Fibroblast of skin of back (primary cell): ENCODE measurements at regions not wholly inside any gene's neighbourhood (a gene's known extent, or its start where the extent isn't known, plus 50 kb on each side); places are given as distances from the start of the nearest gene placed in this dataset.
"Not testable (repeated sequence)": the region's sequence is repeated elsewhere in the genome, so short reads cannot be mapped to it uniquely, and the experiment has no call there.

Experiments
- DNase-seq: peaks from one replicate; pipeline ENCODE4 v3.0.0-alpha.2; 2013

DNA sequence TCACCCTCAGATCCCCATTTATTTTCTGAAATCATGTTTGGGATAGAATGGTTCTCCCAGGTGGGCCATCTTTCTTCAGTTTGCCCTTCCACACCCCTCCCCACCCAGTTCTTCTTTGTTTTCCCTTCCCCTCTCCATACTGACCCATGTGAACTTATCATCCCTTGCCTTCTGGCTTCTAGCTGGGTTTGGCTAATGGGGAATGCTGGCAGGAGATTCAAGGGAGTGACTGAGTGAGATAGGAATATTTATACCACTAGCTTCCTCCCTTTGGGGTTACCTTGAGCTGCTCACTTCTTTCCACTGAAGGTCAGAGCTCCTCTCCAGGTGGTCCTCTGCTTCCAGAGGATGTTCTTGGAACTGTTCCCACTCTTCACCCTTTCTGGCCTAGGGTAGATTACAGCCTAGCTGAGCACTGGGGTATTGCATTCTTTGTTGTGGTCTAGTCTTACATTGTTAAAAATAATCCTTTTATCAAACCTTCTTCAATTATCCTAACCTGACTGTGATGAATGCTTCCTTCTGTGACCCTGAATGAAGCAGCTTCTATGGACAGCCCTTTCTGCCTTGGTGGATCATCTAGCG, 88.3 kb upstream of the ATP2B1 start:
- DNase-seq = no peak

DNA sequence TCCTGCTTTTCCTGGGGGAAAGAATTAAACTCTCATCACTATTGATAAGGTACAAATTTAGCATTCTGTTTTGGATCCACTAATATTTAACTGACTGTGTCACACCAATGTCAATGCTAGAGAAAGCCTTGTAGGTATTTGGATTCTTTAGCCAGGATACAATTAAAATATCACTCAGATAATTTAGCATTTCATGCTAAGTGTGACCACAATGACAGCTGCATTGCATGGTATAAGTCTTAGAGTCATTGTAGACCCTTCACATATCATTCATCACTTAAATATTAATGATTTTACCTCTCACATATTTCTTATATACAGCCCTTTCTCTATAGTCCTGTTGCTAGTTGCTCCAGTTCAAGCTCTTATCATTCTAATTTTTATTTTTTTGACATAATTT, 85.3 kb upstream of the ATP2B1 start:
- DNase-seq = no peak

DNA sequence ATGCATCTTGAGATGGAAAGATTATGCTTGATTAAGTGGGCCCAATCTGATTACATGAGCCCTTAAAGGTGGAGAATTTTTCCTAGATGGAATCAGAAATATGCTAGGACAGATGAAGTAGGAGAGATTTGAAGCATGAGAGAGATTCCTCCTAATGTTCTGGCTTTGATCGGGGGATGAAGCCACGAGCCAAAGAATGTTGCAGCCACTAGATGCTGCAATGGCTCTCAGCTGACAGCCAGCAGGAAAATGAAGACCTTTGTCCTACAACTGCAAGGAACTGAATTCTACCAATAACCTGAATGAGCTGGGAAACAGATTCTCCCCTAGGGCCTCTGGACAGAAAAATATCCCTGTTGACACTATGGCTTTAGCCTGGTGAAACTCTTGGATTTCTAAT, 82.6 kb upstream of the ATP2B1 start:
- DNase-seq = no peak

DNA sequence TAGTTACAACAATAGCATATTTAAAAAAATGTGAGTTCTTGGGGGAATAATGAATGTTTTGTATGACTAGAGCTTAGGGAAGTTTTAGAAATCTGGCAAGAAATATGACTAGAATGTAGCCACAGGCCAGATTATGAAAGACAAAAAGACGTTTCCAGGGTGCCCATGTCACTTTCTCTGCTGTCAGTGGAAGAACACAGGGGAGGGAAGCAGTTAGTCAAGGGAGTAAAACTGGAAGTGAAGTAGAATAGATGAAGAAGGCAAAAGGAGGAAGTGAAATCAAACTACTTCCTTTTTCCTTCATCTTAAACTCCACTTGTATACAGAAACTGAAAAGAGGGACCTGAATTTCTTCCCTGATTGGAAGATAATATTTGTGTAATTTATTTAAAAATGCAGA, 81.2 kb upstream of the ATP2B1 start:
- peak; percentile 34 for DNase-seq

DNA sequence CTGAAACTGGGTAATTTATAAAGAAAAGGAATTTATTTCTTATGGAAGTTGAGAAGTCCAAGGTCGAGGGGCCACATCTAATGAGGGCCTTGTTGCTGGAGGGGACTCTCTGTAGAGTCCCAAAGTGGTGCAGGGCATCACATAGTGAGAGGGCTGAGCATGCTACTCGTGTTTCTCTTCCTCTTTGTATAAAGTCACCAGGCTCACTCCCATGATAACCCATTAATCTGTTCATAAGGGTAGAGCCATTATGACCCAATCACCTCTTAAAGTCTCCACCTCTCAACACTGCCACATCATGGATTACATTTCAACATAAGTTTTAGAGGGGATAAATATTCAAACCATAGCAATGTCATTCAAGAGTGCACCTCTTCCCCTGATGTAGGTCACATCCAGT, 79.1 kb upstream of the ATP2B1 start:
- no peak for DNase-seq

DNA sequence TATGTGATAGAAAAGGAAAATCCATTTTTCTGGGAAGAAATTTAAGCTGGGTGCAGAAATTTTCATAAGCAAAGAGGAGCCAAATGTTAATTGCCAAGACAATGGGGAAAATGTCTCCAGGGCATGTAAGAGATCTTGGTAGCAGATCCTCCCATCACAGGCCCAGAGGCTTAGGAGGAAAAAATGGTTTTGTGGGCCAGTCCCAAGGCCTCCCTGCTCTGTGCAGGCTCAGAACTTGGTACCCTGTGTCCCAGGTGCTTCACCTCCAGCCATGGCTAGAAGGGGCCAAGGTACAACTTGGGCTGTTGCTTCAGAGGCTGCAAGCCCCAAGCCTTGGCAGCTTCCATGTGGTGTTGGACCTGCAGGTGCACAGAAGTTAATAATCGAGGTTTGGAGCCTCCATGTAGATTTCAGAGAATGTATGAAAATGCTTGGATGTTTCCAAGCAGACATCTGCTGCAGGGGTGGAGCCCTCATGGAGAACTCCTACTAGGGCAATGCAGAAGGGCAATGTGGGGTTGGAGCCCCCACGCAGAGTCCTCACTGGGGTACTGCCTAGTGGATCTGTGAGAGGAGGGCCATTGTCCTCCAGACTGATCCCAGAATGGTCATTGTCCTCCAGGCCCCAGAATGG, 77.7 kb upstream of the ATP2B1 start:
- DNase-seq = no peak

DNA sequence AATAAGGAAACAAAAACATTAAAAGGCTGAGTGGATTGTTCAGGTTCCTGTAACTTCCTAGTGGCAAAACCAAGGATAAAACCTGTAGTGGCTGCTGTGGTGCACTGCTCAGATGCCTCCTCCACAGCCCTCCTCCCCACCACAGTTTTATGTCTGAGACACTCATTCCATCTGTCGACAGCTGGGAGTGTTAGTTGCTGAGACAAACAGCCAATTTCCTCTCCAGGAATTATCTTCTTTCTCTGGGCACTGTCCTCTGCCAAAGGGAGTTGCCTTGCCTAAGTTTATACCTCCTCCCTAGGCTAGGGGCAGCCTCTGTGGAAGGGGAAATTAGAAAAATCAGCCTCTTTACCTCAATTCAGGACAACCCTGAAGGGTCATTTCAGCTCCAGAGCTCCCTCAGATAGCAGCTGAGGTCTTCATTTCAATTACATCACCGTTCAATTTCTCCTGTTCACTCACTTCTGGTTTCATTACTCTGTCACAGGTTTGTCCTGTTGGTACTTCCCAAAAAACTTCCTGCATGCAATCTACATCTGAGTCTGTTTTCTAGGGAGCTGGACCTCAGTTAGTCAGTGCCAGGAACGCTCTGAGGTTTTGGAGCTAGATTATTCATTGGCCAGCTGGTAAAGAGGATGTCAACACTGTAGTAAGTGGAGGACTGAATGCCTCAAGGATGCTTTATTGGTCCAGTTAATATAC, 74.9 kb upstream of the ATP2B1 start:
- DNase-seq = peak; percentile 19

DNA sequence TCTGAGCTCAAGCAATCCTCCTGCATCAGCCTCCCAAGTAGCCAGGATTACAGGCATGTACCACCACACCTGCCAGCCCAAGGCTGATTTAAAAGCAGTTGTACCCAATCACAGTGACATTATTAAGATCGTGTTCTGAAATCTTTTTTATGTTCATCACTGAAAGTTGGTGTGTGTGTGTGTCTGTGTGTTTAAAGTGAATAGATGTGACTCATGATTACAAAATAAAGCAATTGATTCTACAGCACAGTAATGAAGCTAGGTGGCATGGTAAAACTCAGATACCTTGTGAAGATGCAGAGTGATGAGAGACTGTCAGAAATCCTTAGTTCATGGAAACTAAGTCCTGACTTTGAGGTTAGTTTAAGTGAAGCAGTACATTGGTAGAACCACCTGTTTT, 74.2 kb upstream of the ATP2B1 start:
- no peak for DNase-seq

DNA sequence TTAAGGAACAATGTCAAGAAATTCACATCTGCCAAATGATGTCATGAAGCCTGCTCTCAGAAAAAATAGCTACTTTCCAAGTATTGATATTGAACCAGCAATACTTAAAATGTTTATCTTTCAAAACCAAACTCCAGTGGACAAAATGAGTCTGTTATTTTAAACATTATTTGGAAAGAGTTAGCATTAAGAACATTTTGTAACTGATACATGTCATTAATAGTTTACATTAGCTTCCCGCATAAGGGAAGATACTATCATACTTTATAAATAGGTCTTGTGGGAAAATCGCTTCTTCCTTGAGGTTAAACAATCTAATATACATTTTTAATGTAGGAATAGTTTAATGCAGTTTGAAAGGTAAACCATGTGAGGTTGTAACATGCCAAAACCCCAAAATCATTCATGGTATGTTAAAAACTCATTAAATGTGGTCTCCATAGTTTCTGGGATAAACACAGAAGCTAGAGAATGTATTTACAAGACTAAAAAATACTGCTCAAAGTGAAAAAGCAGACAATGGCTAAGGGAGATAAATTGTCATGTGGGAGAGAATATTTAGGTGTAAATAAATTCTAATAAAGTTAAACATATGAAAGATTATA, 73.4 kb upstream of the ATP2B1 start:
- no peak for DNase-seq

DNA sequence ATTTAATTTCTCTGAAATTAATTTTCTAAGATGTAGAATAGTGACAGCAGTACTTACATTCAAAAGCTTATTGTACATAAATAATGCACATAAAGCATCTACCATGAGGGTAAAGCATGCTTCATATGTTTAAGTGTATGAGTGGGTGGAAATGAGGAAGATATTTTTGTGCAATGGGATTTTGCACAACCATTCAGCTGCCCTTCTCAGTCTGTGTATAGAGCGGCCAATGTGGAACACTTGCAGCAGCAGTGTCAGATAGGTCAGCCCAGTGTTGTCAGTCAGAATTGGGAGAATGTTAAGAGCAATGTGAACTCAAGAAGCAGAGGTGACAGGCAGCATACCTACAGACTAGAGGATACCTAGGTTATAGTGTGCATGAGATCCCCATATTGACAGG, 72.5 kb upstream of the ATP2B1 start:
- no peak for DNase-seq

DNA sequence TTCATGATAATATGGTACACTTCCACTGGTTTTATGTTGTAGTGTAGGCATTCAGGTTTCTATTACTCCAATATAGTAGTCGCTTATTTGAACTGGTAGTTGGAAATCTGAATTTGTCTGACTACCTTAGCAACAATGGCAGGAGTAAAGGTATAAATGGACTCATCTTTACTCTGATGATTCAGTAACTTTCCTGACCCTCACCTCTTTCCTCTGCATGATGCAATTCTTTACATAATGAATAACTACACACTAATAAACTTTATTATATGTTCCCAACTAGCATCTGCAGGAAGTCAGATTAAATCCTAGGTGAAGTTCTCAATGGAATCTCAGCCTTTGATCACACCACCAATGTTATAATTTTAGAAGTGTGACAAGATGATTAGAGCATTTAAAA, 70.5 kb upstream of the ATP2B1 start:
- no peak for DNase-seq

DNA sequence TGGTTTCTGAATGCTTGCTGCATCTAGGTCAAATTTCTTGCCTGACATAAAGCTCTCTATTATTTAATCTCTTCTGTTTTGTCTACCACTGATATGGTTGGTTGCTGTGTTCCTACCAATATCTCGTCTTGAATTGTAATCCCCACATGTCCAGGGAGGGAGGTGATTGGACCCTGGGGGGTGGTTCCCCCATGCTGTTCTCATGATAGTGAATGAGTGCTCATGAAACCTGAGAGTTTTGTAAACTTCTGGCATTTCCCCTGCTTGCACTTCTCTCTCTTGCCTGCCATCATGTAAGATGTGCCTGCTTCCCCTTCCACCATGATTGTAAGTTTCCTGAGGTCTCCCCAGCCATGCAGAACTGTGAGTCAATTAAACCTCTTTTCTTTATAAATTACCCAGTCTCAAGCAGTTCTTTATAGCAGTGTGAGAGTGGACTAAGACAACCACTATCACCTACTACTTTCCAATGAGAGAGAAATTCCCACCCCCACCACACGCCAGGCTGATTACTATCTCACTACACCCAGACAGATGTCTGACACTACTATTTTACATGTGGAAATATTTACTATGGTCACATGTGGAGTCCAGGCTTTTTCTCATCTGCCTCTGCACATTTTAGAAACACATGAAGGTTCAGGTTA, 69.2 kb upstream of the ATP2B1 start:
- no peak for DNase-seq

DNA sequence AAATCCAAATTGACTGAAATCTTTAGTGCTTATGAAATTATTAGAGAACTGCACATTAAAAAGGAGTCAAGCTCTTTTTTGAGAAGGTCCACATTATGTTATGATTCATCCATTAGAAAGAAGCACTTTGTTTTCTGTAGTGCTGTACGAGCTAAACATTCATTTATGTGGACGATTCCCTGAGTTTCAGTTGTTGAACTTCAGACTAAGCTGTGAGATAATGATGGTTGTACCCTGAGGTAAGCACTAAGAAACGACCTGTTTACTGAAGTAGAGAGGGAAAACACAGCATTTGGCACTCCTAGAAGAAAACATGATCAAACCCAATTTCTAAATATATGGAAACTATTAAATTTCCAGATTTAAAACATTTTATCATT, 67.3 kb upstream of the ATP2B1 start:
- DNase-seq = no peak

DNA sequence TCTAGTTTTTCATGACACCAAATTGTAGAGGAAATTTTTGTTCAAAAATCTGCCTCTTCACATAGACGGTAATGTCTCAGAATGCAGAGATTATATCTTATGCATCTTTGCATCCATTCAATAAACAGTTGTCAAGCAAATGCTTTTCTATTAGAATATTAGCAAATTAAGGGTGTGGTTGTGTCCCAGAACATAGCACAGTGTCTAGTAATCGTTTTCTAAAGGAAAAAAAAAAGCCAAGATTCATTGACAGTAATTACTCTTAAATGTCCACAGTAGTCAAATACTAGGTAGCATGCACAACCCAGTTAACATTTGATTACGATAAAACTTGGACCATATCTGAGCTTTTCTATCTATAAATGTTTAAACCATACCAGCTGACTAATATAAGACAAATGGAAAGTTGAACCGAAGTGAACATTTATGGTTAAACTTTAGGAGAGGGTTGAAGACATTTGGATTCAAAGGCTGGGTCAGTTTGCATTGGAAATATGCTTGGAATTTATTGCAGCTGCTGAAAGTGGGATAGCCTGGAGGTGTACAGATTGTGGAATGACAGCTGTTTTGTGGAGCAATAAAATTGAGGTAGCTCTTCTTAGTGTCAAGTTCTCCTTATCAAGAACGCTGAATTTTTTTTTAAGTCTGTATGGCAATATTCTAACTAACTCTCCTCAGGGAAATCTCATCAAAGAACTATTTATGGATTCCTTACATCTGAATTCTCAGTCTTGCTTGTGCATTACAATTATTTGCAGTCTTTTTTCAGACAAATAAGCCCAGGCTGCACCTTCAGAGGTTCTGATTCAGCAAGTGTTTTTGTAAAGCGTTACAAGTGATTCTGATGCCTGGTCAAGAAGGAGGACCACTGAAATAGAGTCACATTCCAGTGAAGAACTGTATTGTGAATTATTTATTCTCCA, 66.7 kb upstream of the ATP2B1 start:
- DNase-seq = peak; percentile 19

DNA sequence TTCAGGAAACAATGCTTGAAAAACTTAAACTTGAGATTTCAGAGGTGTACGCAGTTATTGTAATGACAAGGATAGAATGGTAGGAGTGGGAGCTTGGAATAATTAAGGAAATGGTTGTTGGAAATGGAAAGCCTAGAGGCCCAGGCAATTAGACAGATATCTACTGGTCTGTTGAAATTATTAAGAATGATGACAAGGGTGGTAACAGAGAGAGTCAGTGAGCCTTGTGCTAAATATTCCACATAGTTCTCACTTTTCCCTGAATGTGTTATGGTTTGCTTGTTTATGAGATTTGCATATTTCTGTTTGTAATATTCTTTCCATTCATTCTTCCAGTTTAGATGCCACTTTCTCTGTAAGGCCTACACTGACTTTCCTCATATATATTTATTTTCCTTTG, 66.0 kb upstream of the ATP2B1 start:
- no peak for DNase-seq

DNA sequence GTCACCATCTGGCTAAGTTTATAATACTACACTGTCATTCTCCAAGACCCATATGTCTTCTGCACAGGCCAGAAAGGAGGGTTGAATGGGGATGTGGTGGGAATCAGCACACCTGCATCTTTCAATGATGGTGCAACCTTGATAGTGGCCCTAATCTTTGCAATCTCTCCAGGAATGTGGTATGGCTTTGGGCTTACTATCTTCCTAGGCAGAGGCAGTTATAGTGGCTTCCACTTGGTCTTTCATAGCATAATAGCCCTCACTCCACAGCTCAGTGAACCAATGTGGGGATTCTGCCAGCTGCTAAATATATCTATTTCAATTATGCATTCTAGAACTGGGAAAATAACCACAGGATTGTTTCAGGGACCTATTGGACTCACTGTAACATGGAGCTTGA, 61.8 kb upstream of the ATP2B1 start:
- no peak for DNase-seq

DNA sequence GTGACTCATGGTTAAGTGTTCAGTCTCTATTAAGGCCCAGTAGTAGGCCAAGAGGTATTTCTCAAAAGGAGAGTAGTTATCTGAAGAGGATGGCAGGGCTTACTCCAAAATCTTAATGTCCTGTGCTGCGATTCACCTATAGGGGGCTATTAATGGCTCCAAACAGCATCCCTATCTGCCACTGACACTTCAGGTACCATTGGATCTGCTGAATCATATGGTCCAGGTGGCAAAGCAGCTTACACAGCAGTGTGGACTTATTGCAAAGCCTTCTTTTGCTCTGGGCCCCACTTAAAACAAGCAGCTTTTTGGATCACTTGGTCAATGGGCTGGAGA, 60.8 kb upstream of the ATP2B1 start:
- no peak for DNase-seq

DNA sequence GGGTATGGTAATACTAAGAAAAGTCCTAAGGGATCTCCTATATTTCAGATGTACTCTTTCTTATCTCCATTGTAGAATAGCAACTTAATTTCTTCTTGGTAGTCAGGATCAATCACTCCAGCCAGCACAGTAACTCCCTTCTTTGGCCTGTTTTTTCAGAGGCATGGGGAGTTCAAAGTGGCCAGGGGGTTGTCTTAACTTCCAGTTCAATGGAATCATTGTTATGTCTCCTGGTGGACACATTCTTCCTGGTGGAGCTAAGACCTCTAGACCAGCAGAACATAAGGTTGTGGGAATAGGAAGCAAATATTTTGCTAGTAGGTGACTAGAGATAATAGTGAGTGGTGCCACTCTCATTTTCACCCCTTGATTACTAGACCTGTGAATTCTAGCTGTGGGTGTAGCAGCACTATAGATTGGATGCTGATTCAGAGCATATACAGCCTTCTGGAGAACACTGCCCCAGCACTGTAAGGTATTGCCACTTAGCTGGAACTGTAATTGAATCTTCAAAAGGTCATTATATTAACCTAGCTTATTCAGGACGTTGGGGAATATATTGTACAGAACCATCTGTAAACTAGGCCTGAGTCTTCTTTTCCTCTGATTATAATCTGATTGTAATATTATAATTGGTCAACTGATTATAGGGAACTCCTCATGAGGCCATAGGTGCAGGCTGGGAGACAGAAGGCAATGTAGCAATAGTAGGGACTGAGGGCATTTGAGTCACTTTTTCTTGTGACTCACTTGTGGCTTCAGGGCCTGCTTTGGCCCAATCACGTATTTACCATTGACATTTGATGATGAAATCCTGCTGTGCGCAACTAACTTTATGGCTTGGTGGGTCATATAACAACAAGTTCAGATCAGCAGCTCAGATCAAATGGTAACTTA, 60.2 kb upstream of the ATP2B1 start:
- peak; percentile 92 for DNase-seq

DNA sequence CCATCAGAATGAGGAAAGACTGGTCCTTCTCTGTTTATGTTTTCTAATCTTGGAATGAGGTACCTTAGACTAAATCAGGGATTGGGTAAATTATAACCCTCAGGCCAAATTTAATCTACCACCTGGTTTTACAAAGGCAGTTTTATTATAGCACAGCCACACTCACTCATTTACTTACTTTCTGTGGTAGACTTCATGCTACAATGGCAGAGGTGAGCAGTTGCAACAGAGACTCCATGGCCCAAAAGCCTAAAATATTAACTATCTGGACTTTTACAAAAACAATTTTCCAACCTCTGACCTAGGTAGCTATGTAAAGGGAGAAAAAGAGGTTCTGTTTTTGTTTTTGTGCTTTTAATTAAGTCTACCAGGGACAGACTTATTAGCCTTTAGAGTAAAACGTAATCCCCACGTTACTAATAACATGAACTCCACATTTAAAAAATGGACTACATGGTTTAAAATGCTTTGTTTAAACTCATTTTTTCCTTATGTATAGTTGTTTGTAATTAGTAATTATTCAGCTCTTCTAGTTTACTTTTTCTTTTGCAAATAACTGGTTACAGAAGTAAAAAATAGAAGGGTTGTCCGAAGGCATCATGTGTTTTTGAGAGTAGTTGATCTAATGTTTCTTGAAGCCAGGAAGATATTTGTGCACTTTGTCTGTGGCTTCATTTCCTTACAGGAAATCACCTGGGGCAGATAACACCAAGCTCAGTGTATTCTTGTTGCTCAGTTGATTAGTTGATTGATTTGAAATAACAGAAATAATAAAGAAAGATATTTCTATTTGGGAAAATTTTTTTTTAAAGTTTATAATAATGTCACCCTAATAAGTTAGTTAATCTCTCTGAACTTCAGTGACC, 57.6 kb upstream of the ATP2B1 start:
- DNase-seq = no peak

DNA sequence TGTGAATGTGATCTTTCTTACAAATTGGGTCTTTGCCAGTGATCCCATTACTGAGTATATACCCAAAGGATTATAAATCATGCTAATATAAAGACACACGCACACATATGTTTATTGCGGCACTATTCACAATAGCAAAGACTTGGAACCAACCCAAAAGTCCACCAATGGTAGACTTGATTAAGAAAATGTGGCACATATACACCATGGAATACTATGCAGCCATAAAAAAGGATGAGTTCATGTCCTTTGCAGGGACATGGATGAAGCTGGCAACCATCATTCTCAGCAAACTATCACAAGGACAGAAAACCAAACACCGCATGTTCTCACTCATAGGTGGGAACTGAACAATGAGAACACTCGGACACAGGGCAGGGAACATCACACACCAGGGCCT, 55.5 kb upstream of the ATP2B1 start:
- DNase-seq = not testable (repeated sequence)
